GM21360 (cell line): ENCODE measurements at regions not wholly inside any gene's neighbourhood (a gene's known extent, or its start where the extent isn't known, plus 50 kb on each side); places are given as distances from the start of the nearest gene placed in this dataset.
"Not testable (repeated sequence)": the region's sequence is repeated elsewhere in the genome, so short reads cannot be mapped to it uniquely, and the experiment has no call there.

ENCODE experiments used
- ATAC-seq: cut with Tn5 transposase; IDR thresholded peaks from one replicate; pipeline ENCODE4 v1.9.1; 2021; ENCODE audit warnings: mild to moderate bottlenecking, moderate library complexity; ENCODE audit not compliant: unreplicated experiment

DNA sequence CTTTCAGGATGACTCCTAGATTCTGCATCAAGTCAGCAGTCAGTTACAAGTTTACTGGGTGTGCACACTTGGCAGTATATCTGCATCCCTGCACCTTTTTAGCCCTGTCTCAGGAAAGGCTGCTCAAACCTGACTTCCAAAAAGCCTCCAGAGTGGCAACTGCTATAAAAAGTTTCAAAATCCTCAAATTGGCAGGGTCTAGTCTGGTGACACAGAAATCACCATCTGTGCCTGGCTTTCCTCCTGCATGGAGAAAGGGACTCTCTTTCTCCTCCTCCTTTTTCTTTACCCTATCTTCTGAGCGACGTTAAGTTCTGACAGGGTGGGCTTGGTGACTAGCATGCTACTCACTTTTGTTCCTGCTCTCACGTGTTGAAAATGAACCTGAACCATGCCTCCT, 679.5 kb downstream of the C12orf50 start:
- ATAC-seq = no peak

- no peak for ATAC-seq
Observed at GRCh38 chr12:87348071-87348470, 681.1 kb downstream of the C12orf50 start.

DNA sequence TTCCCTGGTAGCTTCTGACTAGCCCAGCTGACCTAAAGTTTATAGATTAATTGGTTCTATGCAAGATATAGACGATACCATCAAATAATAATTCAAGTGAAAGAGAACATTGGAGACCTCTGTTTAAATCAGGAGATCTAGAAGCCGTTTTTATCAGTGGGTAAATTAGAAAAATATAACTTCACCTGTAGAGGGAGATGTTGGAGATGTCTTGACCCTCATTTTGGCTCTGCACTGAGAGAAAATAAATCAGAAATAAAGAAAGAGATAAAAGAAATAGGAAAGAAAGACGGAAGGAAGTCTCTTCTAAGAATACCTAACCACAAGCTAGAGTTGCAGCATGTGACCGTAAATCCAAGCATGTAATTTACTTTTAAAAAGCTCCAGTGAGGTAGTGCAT, 684.5 kb downstream of the C12orf50 start:
- ATAC-seq = no peak

- no peak for ATAC-seq
Observed at GRCh38 chr12:87338681-87339080, 690.5 kb downstream of the C12orf50 start.

DNA sequence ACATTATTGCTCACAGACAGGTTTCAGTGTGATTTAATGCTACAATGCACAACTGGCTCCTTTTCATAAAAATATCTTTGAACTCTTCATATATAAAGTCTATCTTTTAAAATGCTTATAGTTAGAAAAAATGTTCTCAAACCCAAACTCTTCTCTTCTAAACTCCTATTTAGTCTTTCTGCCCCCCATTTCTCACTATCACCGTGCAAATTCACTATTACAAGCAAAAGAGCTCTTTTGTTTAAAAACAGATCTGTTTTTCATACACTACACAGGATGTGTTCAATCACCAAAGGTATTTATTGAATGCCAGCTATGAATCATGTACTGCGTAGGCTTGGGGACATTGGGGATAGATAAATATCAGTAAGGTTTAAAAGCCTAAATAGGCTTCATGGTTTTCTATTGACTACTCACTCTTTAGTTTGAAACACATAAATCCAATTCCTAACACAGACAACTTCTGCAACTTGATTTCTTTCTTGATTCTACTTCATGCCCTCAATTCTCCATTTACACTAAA, 692.3 kb downstream of the C12orf50 start:
- no peak for ATAC-seq

DNA sequence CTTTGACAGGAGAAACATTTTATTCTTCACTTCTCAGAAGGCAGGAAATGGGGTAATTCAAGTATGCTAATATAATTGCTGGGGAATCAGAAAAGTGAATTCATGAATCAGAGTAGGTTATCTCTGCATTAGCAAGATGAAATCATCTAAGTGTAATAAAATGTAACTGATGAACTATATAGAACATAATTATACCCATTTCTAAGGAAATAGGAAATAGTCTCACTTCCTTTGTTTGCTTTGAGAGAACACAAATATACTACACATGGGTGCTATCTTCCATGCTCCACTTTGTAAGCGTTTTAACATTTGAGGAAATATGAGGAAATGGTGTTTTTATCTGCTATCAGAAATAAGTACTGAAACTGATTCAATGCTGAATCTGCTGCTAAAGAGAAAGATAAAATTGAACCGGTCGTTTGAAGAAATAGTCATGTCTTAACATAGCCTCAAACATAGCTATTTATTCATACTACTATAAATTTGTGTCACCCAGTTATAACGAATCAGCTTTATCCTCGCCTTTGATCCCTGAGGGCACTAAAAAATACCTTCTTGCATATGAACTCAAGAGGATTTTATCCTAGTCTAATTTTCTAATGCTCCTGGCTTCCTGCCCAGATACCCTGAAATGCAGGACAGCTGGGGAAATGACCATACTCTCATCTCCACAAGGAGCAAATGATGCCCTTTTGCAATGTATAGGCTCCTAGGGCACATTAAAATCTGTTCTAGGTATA, 696.0 kb downstream of the C12orf50 start:
- ATAC-seq = no peak

- ATAC-seq = not testable (repeated sequence)
Observed at GRCh38 chr12:87330071-87330555, 699.1 kb downstream of the C12orf50 start.

DNA sequence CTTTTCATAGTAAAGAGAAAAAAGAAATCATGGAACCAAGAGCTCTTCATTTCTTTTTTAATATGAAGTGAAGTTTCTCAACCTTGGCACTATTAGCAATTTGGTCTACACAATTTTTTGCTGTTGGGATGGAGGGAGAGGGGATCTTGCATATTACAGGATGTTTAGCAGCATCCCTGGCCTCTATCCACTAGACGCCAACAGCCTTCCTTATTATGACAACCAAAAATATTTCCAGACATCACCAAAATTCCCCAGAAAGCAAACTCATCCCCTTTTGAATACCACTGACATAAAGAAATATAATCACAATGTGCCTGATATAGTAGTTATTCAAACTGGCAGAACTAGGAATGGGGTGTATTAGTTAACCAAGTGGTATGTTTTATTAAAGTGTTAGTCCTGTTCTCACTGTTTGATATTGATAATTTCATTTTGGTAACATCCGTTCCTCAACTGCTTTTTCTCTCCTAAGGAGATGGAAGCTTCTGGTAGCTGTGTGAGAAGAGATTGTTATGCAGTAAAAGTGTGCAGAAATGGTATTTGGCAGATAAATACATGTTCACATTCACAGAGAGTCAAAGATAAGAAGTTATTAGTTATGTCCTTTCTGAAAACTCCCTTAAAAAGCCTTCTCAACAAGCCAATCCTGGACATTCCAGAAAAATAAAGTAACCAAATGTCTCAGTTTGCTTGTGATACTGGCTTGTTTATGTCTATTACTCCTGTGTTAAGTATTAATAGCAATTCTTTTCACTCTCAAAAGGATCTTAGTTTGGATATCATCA, 699.9 kb downstream of the C12orf50 start:
- ATAC-seq = no peak

- no peak for ATAC-seq
Observed at GRCh38 chr12:87323369-87323768, 705.8 kb downstream of the C12orf50 start.

DNA sequence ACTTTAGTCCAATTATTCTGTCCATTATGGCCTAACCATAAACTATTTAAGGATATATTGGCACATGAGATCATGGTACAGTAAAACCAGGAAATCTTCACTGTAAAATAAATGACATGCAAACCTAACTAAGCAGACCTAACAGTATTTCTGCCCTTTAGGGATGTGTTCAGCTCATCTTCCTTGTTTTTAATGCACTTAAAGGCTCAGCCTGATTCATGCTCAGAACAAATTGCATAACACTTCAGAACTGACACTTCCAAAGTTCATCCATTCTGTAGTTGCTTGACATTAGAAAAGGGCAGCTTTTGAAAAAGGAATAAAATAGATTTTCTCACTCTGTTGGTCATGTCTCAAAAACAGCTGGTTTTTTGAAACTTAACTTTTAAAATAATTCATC, 708.5 kb downstream of the C12orf50 start:
- ATAC-seq = no peak

GRCh38 chr12:87317302-87317701, 711.9 kb downstream of the C12orf50 start:
- ATAC-seq = no peak

DNA sequence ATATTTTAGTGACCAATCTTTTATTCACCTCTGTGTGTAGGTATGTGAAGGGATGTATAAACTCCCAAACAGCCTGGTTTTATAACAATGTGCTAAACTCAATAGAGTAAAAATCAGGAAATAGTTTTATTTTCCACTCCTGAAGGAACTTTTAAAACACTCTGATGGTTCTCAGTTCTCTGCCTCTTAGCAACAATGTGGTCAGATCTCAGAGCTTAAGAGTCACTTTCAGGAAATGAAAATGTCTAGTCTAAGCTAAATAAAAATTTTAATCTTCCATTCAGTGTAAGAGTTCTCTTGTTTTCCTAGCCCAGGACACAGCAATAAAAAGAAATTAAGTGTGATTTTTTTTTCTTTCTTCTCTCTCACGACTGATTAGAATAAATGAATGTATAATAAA, 718.0 kb downstream of the C12orf50 start:
- no peak for ATAC-seq

DNA sequence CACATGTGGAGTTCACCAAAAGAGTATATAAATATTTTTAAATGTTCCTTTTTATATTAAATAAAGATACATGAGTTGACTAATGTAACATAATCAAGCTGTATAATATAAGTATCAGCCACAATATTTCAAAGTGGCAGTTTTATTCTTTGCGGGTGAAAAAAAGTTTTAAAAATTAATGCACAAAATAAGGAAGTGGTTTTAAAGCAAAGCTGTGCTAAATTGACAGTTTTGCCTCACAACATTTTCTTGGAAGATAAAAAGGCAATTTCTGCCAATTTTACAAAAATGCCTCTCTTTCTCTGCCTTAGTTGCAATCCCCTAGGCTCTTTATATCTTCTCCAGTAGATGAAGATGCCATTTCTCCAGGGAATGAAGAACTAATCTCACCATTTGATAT, 719.1 kb downstream of the C12orf50 start:
- ATAC-seq = no peak

- ATAC-seq = no peak
Observed at GRCh38 chr12:87305481-87305880, 723.7 kb downstream of the C12orf50 start.

GRCh38 chr12:87304406-87304805, 724.8 kb downstream of the C12orf50 start:
- no peak for ATAC-seq

DNA sequence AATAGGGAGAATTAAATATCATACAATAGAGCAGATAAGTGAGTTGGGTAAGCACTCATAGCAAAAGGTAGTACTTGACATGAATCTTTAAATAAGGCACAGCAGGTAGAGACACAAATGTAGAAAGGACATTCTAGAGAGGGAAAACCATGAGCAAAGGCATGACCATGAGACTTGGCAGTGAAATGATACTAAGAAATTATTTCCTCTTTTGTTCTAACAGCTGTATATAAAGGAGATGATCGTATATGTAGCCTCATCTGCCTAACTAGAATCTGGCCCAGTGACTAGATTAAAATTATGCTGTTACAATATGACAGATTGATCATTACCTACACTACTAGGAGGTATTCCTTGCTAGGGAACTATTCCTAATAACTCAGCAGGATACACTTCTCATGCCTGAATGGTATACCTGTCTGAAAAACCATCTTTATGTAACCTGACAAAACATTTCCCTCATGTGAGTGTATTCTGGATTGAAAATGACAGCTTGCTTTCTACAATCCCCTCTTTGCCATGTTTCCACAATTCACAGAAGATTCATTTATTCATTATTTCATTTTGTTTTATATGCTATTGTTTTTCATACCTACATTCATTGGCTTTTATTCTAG, 725.7 kb downstream of the C12orf50 start:
- ATAC-seq = no peak

DNA sequence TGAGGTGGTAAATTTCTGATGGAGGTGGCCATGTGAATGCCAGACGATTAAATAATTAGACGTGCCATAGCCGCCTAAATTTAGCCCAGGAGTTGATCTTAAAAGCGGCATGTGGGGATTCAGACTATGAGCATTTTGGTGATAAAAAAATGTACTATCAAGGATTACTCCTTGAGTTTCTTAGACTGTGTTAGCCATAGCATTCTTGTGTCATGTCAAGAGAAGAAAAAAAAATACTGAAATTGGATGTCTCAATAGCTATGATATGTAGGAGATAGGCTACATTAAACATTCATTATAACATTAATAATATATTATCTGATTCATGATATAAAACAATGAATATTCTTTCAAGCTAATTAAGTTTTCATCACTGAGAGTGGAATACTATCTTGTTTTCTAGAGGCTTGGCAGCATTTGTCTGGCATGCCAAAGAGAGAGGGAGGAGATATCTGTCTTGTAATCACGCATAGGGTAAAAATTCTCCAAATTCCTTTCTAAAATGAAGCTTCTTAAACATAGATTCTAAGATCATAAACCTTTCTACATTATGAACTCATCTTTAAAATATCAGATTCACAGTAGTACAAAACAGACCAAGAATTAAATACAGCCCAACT, 727.0 kb downstream of the C12orf50 start:
- no peak for ATAC-seq

DNA sequence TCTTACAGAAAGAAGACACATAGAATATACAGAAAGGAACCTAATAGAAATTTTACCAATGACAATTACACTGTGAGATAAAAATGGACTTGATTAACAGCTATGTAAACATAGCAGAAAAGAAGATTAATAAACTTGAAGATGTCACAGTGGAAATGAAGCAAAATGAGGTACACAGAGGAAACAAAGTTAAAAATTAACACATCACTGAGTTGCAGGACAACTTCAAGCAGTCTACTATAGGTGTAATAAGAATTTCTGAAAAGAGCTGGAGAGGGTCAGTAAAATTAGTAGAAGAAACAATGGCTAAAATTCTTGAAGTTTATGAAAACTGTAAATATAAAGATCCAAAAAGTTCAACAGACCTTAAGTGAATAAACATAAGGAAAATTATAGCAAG, 738.7 kb downstream of the C12orf50 start:
- ATAC-seq = no peak

GRCh38 chr12:87283886-87284285, 745.3 kb downstream of the C12orf50 start:
- ATAC-seq = no peak

GRCh38 chr12:87283111-87283510, 746.1 kb downstream of the C12orf50 start:
- ATAC-seq = no peak

DNA sequence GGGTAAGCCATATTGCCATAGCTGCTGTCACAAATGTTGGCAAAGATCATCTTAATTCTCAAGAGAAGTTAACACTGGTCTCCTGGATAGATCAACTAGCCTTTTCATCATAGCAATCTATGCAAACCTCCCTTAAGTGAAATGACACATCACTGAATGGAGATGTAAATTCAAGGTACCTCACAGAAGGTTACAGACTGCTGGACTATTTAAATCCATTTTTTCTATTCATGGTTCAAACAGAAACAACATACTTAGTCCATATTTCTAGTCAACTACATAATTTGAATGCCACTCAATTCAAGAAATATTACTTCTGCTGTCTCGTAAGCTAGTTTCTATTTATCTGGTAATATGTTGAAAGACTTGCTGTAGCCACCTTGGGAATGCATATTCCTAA, 748.3 kb downstream of the C12orf50 start:
- no peak for ATAC-seq
